ENCODE measurements at regions not wholly inside any gene's neighbourhood (a gene's known extent, or its start where the extent isn't known, plus 50 kb on each side); places are given as distances from the start of the nearest gene placed in this dataset.

DNA sequence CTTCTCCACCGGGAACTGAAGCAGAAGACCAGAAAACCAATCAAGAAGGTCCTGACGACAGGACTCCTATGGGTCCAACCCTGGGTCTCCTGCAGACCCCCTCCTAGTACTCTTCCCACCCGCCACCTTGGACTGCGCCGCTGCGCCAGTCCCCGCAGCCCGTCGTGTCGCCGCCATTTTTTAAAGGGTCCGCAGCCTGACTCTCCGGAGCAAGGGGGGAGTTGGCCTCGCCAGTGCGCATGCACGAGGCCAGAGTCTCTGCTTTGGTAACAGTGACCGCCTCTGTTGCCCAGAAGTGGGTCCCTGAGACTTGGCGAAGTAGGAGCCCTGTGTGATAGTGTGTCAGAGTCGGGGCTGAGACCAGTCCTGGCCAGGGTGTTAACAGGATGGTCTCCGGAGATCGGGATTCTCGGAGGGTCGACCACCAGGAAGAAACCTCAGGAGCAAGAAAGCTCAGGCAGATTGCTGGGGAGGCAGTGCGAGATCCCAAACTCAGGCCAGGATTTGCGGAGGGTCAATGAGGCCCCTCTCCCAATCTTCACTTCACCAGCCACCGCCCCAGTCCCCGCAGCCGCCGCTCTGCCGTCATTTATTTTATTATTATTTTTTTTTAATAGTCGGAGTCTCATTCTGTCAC is 612.5 kb downstream of the KCNJ18 start:
- no peaks in the 10 kb centered on the region for H3K36me3 ChIP-seq (replicated peaks in 1 of 2; ENCODE audit: control insufficient read depth in 1 of 2, insufficient read depth in 2 of 2, low read length in 2 of 2)
- no peak overlapping the region for H3K27ac ChIP-seq (ENCODE audit: extremely low read length, insufficient read depth, low read length)
- intact Hi-C loops (cut with micrococcal nuclease; ENCODE audit: unreplicated experiment), result no loop called here
- DNase-seq (ENCODE audit: low spot score) (no peak), FAIRE-seq (no peak), ATAC-seq (no peak)
- POLR2A ChIA-PET, result no interaction called here
- H3K4me1 ChIP-seq (ENCODE audit: insufficient read depth, low read length), result no peaks in the 10 kb centered on the region
- H3K9me3 ChIP-seq (ENCODE audit: low read length), result no peaks in the 10 kb centered on the region
- H2AFZ ChIP-seq (ENCODE audit: low read length), result no peak overlapping the region
- no peak overlapping the region for H3K9ac ChIP-seq (ENCODE audit: insufficient read depth, low read depth, low read length)
- WGBS (ENCODE audit: low lambda C conversion rate), result 58% methylated on average over 26 of the region's 31 CpGs
- no peaks in the 10 kb centered on the region for H3K79me2 ChIP-seq (ENCODE audit: insufficient read depth, low read length)
- H4K20me1 ChIP-seq (ENCODE audit: insufficient read depth, low read length), result no peaks in the 10 kb centered on the region
- no peak overlapping the region for H3K4me3 ChIP-seq (replicated peaks in 1 of 3; ENCODE audit: insufficient read depth in 1 of 3, low read depth in 2 of 3, low read length in 3 of 3)
- no TSS peak for BruUV-seq (replicated peaks)
- H3K4me2 ChIP-seq (ENCODE audit: low read depth, low read length), result no peak overlapping the region
- in situ Hi-C loops (cut with HindIII; ENCODE audit: extremely low pct_ligation_motif_present, low pct_unique_long_range_greater_than_20kb), result no loop called here
- no peaks in the 10 kb centered on the region for H3K27me3 ChIP-seq (ENCODE audit: control insufficient read depth in 1 of 2, insufficient read depth in 2 of 2, low read length in 2 of 2)
- CTCF ChIA-PET (ENCODE audit: low intra/inter-chr PET ratio, low total read pairs), result no interaction called here
- TF ChIP-seq HOXD1 (CRISPR knock-in tag; IDR thresholded peaks at IDR 0.05), result no peak
- TF ChIP-seq NR2F2 (IDR thresholded peaks at IDR 0.05; ENCODE audit: borderline replicate concordance, low read depth), result no peak
- no peak for TF ChIP-seq JARID2 (CRISPR knock-in tag; IDR thresholded peaks at IDR 0.05; ENCODE audit: insufficient replicate concordance)
- TF ChIP-seq DR1 (CRISPR knock-in tag; IDR thresholded peaks at IDR 0.05), result no peak
- no peak for TF ChIP-seq ZNF34 (CRISPR knock-in tag; IDR thresholded peaks at IDR 0.05; ENCODE audit: borderline replicate concordance)
- TF ChIP-seq TRIM22 (IDR thresholded peaks at IDR 0.05), result no peak
- no peak for TF ChIP-seq ZNF44 (CRISPR knock-in tag; IDR thresholded peaks at IDR 0.05)
- no peak for TF ChIP-seq ZFP62 (CRISPR knock-in tag; IDR thresholded peaks at IDR 0.05)
- TF ChIP-seq IRF9 (CRISPR knock-in tag; IDR thresholded peaks at IDR 0.05; ENCODE audit: borderline replicate concordance), result no peak
- no peak for TF ChIP-seq SNAPC4 (CRISPR knock-in tag; IDR thresholded peaks at IDR 0.05)
- no peak for TF ChIP-seq ZKSCAN8 (CRISPR knock-in tag; IDR thresholded peaks at IDR 0.05; ENCODE audit: borderline replicate concordance)
- TF ChIP-seq NRL (CRISPR knock-in tag; IDR thresholded peaks at IDR 0.05; ENCODE audit: borderline replicate concordance), result no peak
- TF ChIP-seq LCORL (IDR thresholded peaks at IDR 0.05), result no peak
- no peak for TF ChIP-seq LCORL (CRISPR knock-in tag; IDR thresholded peaks at IDR 0.05)
- TF ChIP-seq ZNF510 (CRISPR knock-in tag; IDR thresholded peaks at IDR 0.05; ENCODE audit: low read depth), result no peak
- TF ChIP-seq NBN (conservative IDR thresholded peaks at IDR 0.05), result no peak
